OCI-LY1 (cell line): ENCODE measurements at regions not wholly inside any gene's neighbourhood (a gene's known extent, or its start where the extent isn't known, plus 50 kb on each side); places are given as distances from the start of the nearest gene placed in this dataset.

Experiments used
- H2AFZ ChIP-seq: fragments of 200-600 bp; sonication (generic), shearing (Covaris generic); 2 replicates; pipeline ENCODE4 v1.6.0; 2014; ENCODE audit warnings: antibody characterized with exemption, mild to moderate bottlenecking, low read length
- H3F3A ChIP-seq: fragments of 200-600 bp; sonication (generic), shearing (Covaris generic); 2 replicates; pipeline ENCODE4 v1.6.0; 2014; ENCODE audit warnings: mild to moderate bottlenecking, antibody characterized with exemption, low read length, moderate library complexity; ENCODE audit not compliant: insufficient read depth
- H3K27ac ChIP-seq: fragments of 200-600 bp; sonication (generic); 2 replicates; pipeline ENCODE4 v1.5.1; 2014; ENCODE audit warnings: low read length, mixed run types, mild to moderate bottlenecking, low read depth; ENCODE audit not compliant: poor library complexity, severe bottlenecking
- H3K27me3 ChIP-seq: fragments of 200-600 bp; sonication (generic); 2 replicates; pipeline ENCODE4 v1.6.0; 2014; ENCODE audit warnings: antibody characterized with exemption, mild to moderate bottlenecking, low read length, moderate library complexity; ENCODE audit not compliant: insufficient read depth
- H3K36me3 ChIP-seq: fragments of 200-600 bp; sonication (generic); 2 replicates; pipeline ENCODE4 v1.6.1; 2014; ENCODE audit warnings: mild to moderate bottlenecking, antibody characterized with exemption, low read length, moderate library complexity, mixed read lengths; ENCODE audit not compliant: insufficient read depth
- H3K4me1 ChIP-seq: fragments of 200-600 bp; sonication (generic); 2 replicates; pipeline ENCODE4 v1.5.1; 2014; ENCODE audit warnings: mild to moderate bottlenecking, low read length, moderate library complexity; ENCODE audit not compliant: insufficient read depth, severe bottlenecking
- H3K4me2 ChIP-seq: fragments of 200-600 bp; sonication (generic), shearing (Covaris generic); 2 replicates; pipeline ENCODE4 v1.6.1; 2014; ENCODE audit warnings: low read length
- H3K4me3 ChIP-seq: fragments of 200-600 bp; sonication (generic); 2 replicates; pipeline ENCODE4 v1.5.1; 2014; ENCODE audit warnings: low read length, low read depth, mild to moderate bottlenecking, mixed read lengths; ENCODE audit not compliant: poor library complexity, severe bottlenecking
- H3K79me2 ChIP-seq: fragments of 200-600 bp; shearing (Covaris generic); 2 replicates; pipeline ENCODE4 v1.6.1; 2016; ENCODE audit warnings: mixed run types, low read length, mixed read lengths; ENCODE audit not compliant: insufficient read depth
- H3K9ac ChIP-seq: fragments of 200-600 bp; sonication (generic), shearing (Covaris generic); 2 replicates; pipeline ENCODE4 v1.6.1; 2014; ENCODE audit warnings: mild to moderate bottlenecking, low read length, mixed read lengths
- H3K9me2 ChIP-seq: fragments of 200-600 bp; sonication (generic), shearing (Covaris generic); 2 replicates; pipeline ENCODE4 v1.6.1; 2014; ENCODE audit warnings: low read depth, mild to moderate bottlenecking, low read length, mixed read lengths
- H3K9me3 ChIP-seq: fragments of 200-600 bp; shearing (Covaris generic); 2 replicates; pipeline ENCODE4 v1.6.1; 2014; ENCODE audit warnings: low read length, mixed read lengths
- H4K20me1 ChIP-seq: fragments of 200-600 bp; sonication (generic), shearing (Covaris generic); 2 replicates; pipeline ENCODE4 v1.6.0; 2016; ENCODE audit warnings: mild to moderate bottlenecking, low read length; ENCODE audit not compliant: insufficient read depth
- CTCF ChIP-seq: fragments of 200-600 bp; sonication (generic), shearing (Covaris generic); IDR thresholded peaks from 2 replicates; pipeline ENCODE4 v1.5.1; 2017; ENCODE audit warnings: mild to moderate bottlenecking, antibody characterized with exemption, low read length, moderate library complexity, mixed read lengths
- EZH2 ChIP-seq: fragments of 200-600 bp; sonication (generic), shearing (Covaris generic); IDR thresholded peaks from 2 replicates; pipeline ENCODE4 v1.8.0; 2017; ENCODE audit warnings: borderline replicate concordance, mixed run types, mild to moderate bottlenecking, antibody characterized with exemption, low read length, moderate library complexity, mixed read lengths

DNA sequence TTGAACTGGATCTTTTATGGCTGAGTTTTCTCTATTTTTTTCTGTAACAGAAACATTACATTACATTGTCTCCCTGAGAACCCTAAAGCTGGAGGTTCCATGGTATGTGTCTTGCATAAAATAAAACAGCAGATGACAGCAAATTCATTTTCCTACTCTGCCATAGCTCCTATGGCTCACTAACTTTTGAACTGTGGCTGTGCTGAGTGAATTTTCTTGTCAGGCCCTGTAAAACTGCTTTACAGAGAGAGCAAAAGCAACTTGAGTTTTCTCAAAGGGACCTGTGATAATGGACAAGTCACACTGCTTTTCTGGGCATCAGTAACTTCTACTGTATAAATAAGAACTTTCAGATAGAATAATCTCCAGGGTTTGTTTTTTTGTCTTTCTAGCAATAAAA, 129.9 kb upstream of the TSC22D2 start:
- no peak overlapping the region for H3K9ac ChIP-seq
- H3F3A ChIP-seq: no peaks in the 10 kb centered on the region
- no peak for TF ChIP-seq EZH2
- TF ChIP-seq CTCF: no peak
- no peak overlapping the region for H3K4me3 ChIP-seq
- no peak overlapping the region for H3K27ac ChIP-seq
- H3K79me2 ChIP-seq: no peaks in the 10 kb centered on the region
- no peaks in the 10 kb centered on the region; the same call in 1 of the 2 replicates for H3K27me3 ChIP-seq
- no peaks in the 10 kb centered on the region for H3K4me1 ChIP-seq
- no peak overlapping the region for H3K4me2 ChIP-seq
- no peaks in the 10 kb centered on the region for H3K9me2 ChIP-seq
- H4K20me1 ChIP-seq: no peaks in the 10 kb centered on the region
- H3K9me3 ChIP-seq: peaks cover 6% of the 10 kb centered on the region; the same call in 1 of the 2 replicates
- H3K36me3 ChIP-seq: no peaks in the 10 kb centered on the region
- no peak overlapping the region for H2AFZ ChIP-seq

- Histone ChIP-seq H3K4me1 (no peaks in the 10 kb centered on the region), H3K9me3 (peaks cover 6% of the 10 kb centered on the region; the same call in 1 of the 2 replicates), H3F3A (no peaks in the 10 kb centered on the region), H3K4me3 (no peak overlapping the region), H3K9ac (no peak overlapping the region), H3K9me2 (no peaks in the 10 kb centered on the region), H4K20me1 (no peaks in the 10 kb centered on the region), H3K79me2 (no peaks in the 10 kb centered on the region), H3K36me3 (no peaks in the 10 kb centered on the region), H3K4me2 (no peak overlapping the region), H2AFZ (no peak overlapping the region), H3K27me3 (no peaks in the 10 kb centered on the region; the same call in 1 of the 2 replicates), H3K27ac (no peak overlapping the region)
- no peak for TF ChIP-seq CTCF
- TF ChIP-seq EZH2: no peak
Observed at GRCh38 chr3:150277444-150277843, 130.7 kb upstream of the TSC22D2 start.

GRCh38 chr3:150275941-150276340, 132.2 kb upstream of the TSC22D2 start:
- Histone ChIP-seq H2AFZ (no peak overlapping the region), H3K27ac (no peak overlapping the region), H3K4me1 (no peaks in the 10 kb centered on the region), H3F3A (no peaks in the 10 kb centered on the region), H3K4me2 (no peak overlapping the region), H3K36me3 (no peaks in the 10 kb centered on the region), H3K9ac (no peak overlapping the region), H3K79me2 (no peaks in the 10 kb centered on the region), H4K20me1 (no peaks in the 10 kb centered on the region), H3K4me3 (no peak overlapping the region), H3K27me3 (no peaks in the 10 kb centered on the region; the same call in 1 of the 2 replicates), H3K9me3 (peaks cover 2% of the 10 kb centered on the region; the same call in 1 of the 2 replicates), H3K9me2 (no peaks in the 10 kb centered on the region)
- TF ChIP-seq EZH2 (no peak), CTCF (no peak)
